Endothelial cell of umbilical vein (primary cell): ENCODE measurements at regions not wholly inside any gene's neighbourhood (a gene's known extent, or its start where the extent isn't known, plus 50 kb on each side); places are given as distances from the start of the nearest gene placed in this dataset.

ENCODE experiments used
- BruUV-seq: library from RNA; stranded (reverse); fragments of 400-500 nt; replicated peaks from 2 replicates; lab custom pipeline; 2021; lab: Mats Ljungman, UMichigan
- CTCF ChIA-PET: fragments of 300-600, 350-600 bp; sonication (Branson Sonifier 250); formaldehyde crosslinking; loops from one replicate; lab custom pipeline; 2021; ENCODE audit warnings: antibody characterized with exemption, inconsistent platforms; lab: Charles Lee
- POLR2A ChIA-PET: fragments of 300-600, 350-600 bp; sonication (Branson Sonifier 250); formaldehyde crosslinking; loops from one replicate; lab custom pipeline; 2021; ENCODE audit warnings: antibody characterized with exemption, inconsistent platforms; lab: Charles Lee
- DNase-seq: peaks from one replicate; pipeline ENCODE4 v3.0.0-alpha.2; 2011; ENCODE audit warnings: low read depth, low spot score
- FAIRE-seq: peaks from 2 replicates; lab custom pipeline; 2011; peaks lifted over from hg19 to GRCh38; lab: Jason Lieb, UNC
- H2AFZ ChIP-seq: 2 replicates; pipeline ENCODE4 v1.6.0; 2012; ENCODE audit warnings: low read depth, low read length, control low read depth, inconsistent platforms
- H3K27ac ChIP-seq: 2 replicates; pipeline ENCODE4 v1.5.1; 2011; ENCODE audit warnings: low read depth, mild to moderate bottlenecking, control low read depth, low read length, moderate library complexity; ENCODE audit not compliant: insufficient read depth
- H3K27me3 ChIP-seq, 2 experiments: 2 replicates each; pipeline versions ENCODE4 v1.6.0 to v1.6.1; 2011; ENCODE audit warnings: low read length in 2 of 2, mixed read lengths in 1 of 2; ENCODE audit not compliant: control insufficient read depth in 2 of 2, insufficient read depth in 2 of 2
- H3K36me3 ChIP-seq, 2 experiments: 2 replicates in 1 of 2; 3 replicates in 1 of 2; pipeline ENCODE4 v1.5.1; 2011; ENCODE audit warnings: low read length in 2 of 2, mild to moderate bottlenecking in 1 of 2, moderate library complexity in 1 of 2; ENCODE audit not compliant: control insufficient read depth in 2 of 2, insufficient read depth in 2 of 2; ENCODE audit errors: extremely low read depth in 1 of 2
- H3K4me1 ChIP-seq: 3 replicates; pipeline ENCODE4 v1.5.1; 2011; ENCODE audit warnings: mild to moderate bottlenecking, low read length; ENCODE audit not compliant: control insufficient read depth, insufficient read depth; ENCODE audit errors: extremely low read depth
- H3K4me2 ChIP-seq: 2 replicates; pipeline ENCODE4 v1.6.1; 2011; ENCODE audit warnings: low read length, control low read depth, mixed read lengths; ENCODE audit not compliant: insufficient read depth
- H3K4me3 ChIP-seq, 3 experiments: fragments of 200-600 bp in 1 of 3; sonication (generic), shearing (Covaris generic) in 1 of 3; replicated peaks in 1 of 3; 2 replicates each; pipeline ENCODE4 v1.5.1; 2011 to 2016; ENCODE audit warnings: control low read depth in 3 of 3, low read length in 3 of 3, mild to moderate bottlenecking in 2 of 3, inconsistent platforms in 1 of 3, low read depth in 1 of 3, moderate library complexity in 1 of 3; ENCODE audit not compliant: insufficient read depth in 1 of 3
- H3K79me2 ChIP-seq: 2 replicates; pipeline ENCODE4 v1.6.0; 2012; ENCODE audit warnings: low read length, inconsistent platforms; ENCODE audit not compliant: control insufficient read depth, insufficient read depth
- H3K9ac ChIP-seq: replicated peaks from 2 replicates; pipeline ENCODE3; 2011; ENCODE audit warnings: low read length, control low read depth; ENCODE audit not compliant: insufficient read depth; ENCODE audit errors: extremely low read depth
- H3K9me1 ChIP-seq: replicated peaks from 3 replicates; pipeline ENCODE4 v1.6.0; 2011; ENCODE audit warnings: mild to moderate bottlenecking, low read length; ENCODE audit not compliant: control insufficient read depth, insufficient read depth; ENCODE audit errors: extremely low read depth
- H3K9me3 ChIP-seq: replicated peaks from 2 replicates; pipeline ENCODE4 v1.5.1; 2012; ENCODE audit warnings: low read length, inconsistent platforms; ENCODE audit not compliant: control insufficient read depth, insufficient read depth
- H4K20me1 ChIP-seq: replicated peaks from 2 replicates; pipeline ENCODE3; 2011; ENCODE audit warnings: mild to moderate bottlenecking, low read length; ENCODE audit not compliant: control insufficient read depth, insufficient read depth; ENCODE audit errors: extremely low read depth
- EZH2 ChIP-seq: IDR thresholded peaks from 2 replicates; pipeline ENCODE4 v1.6.1; 2012; ENCODE audit warnings: borderline replicate concordance, low read depth, mild to moderate bottlenecking, moderate library complexity, low read length, inconsistent platforms; ENCODE audit not compliant: severe bottlenecking
- FOS ChIP-seq: IDR thresholded peaks from 2 replicates; pipeline ENCODE4 v1.6.1; 2011; ENCODE audit warnings: mild to moderate bottlenecking, low read length, moderate library complexity, borderline replicate concordance; ENCODE audit not compliant: insufficient read depth
- GATA2 ChIP-seq: IDR thresholded peaks from 2 replicates; pipeline ENCODE4 v1.7.0; 2011; ENCODE audit warnings: low read depth, mild to moderate bottlenecking, moderate library complexity, mixed read lengths, low read length; ENCODE audit not compliant: insufficient read length, insufficient read depth
- JUN ChIP-seq: IDR thresholded peaks from 2 replicates; pipeline ENCODE4 v1.6.1; 2011; ENCODE audit warnings: borderline replicate concordance, low read depth; ENCODE audit not compliant: insufficient read length, insufficient read depth
- MAX ChIP-seq: IDR thresholded peaks from 2 replicates; pipeline ENCODE4 v1.6.1; 2011; ENCODE audit not compliant: insufficient read depth, insufficient read length
- MYC ChIP-seq: IDR thresholded peaks from one replicate; pipeline ENCODE4 v1.6.1; 2011; ENCODE audit warnings: mild to moderate bottlenecking, low read depth, low read length
- POLR2A ChIP-seq: IDR thresholded peaks from 2 replicates; pipeline ENCODE4 v1.6.1; 2012; ENCODE audit warnings: low read depth, mild to moderate bottlenecking, control low read depth, low read length
- POLR2AphosphoS5 ChIP-seq: IDR thresholded peaks from 2 replicates; pipeline ENCODE4 v1.6.1; 2012; ENCODE audit warnings: low read depth, mild to moderate bottlenecking, control low read depth, low read length, moderate library complexity; ENCODE audit not compliant: insufficient read depth
- dilution Hi-C: fragments of 300-500 bp; cut with MboI; formaldehyde crosslinking; loops from one replicate; pipeline ENCODE4 v1.15.0; 2019; ENCODE audit warnings: low sequenced_read_pairs; ENCODE audit not compliant: extremely low pct_ligation_motif_present
- intact Hi-C: fragments of 100-400 bp; cut with micrococcal nuclease; formaldehyde crosslinking; loops from one replicate; pipeline ENCODE4 v1.10.0; 2022
- TF ChIP-seq, protein P1 (sequence below), 2 donors: IDR thresholded peaks; 1 replicate in 1 of 2; 2 replicates in 1 of 2; pipeline ENCODE4 v1.5.1; 2011; ENCODE audit warnings: low read length in 2 of 2, mild to moderate bottlenecking in 2 of 2, moderate library complexity in 2 of 2, control low read depth in 1 of 2, inconsistent platforms in 1 of 2, low read depth in 1 of 2; ENCODE audit not compliant: insufficient read depth in 1 of 2; ENCODE audit errors: extremely low read depth in 1 of 2

- POLR2A ChIA-PET: interaction anchor here (0.7 kb wide), 1 partner anchor 10 kb away, joined by 5 read pairs; no protein-coding TSS in a partner anchor
- BruUV-seq: no TSS peak
- H2AFZ ChIP-seq: no peak overlapping the region
Observed at GRCh38 chr2:182625814-182626213, 90.2 kb upstream of the DNAJC10 start.

GRCh38 chr2:182628916-182629315 is 87.1 kb upstream of the DNAJC10 start:
- no peak overlapping the region for H3K4me3 ChIP-seq
- DNase-seq (no peak), FAIRE-seq (no peak)
- TF ChIP-seq, protein P1, sequence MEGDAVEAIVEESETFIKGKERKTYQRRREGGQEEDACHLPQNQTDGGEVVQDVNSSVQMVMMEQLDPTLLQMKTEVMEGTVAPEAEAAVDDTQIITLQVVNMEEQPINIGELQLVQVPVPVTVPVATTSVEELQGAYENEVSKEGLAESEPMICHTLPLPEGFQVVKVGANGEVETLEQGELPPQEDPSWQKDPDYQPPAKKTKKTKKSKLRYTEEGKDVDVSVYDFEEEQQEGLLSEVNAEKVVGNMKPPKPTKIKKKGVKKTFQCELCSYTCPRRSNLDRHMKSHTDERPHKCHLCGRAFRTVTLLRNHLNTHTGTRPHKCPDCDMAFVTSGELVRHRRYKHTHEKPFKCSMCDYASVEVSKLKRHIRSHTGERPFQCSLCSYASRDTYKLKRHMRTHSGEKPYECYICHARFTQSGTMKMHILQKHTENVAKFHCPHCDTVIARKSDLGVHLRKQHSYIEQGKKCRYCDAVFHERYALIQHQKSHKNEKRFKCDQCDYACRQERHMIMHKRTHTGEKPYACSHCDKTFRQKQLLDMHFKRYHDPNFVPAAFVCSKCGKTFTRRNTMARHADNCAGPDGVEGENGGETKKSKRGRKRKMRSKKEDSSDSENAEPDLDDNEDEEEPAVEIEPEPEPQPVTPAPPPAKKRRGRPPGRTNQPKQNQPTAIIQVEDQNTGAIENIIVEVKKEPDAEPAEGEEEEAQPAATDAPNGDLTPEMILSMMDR (IDR thresholded peaks at IDR 0.05; ENCODE audit: extremely low read depth in 1 of 2, insufficient read depth in 1 of 2, low read depth in 1 of 2, low read length in 2 of 2): no peak
- TF ChIP-seq POLR2AphosphoS5: no peak
- TF ChIP-seq EZH2: no peak
- no peak for TF ChIP-seq POLR2A
- no peak for TF ChIP-seq MYC
- no peak for TF ChIP-seq MAX
- no peak for TF ChIP-seq GATA2
- no peak for TF ChIP-seq FOS
- no peak for TF ChIP-seq JUN
- H3K9me3 ChIP-seq: no peaks in the 10 kb centered on the region
- H3K4me1 ChIP-seq: no peaks in the 10 kb centered on the region
- no peak overlapping the region for H3K27ac ChIP-seq
- no peaks in the 10 kb centered on the region for H3K9me1 ChIP-seq
- no peaks in the 10 kb centered on the region for H3K79me2 ChIP-seq
- H3K36me3 ChIP-seq: no peaks in the 10 kb centered on the region
- dilution Hi-C loops: no loop called here
- BruUV-seq: no TSS peak
- no peak overlapping the region for H3K4me2 ChIP-seq
- no peaks in the 10 kb centered on the region for H4K20me1 ChIP-seq
- ChIA-PET CTCF (interaction anchor here (0.6 kb wide), 1 partner anchor 38 kb away, joined by 3 read pairs; no protein-coding TSS in a partner anchor), POLR2A (no interaction called here)
- H3K9ac ChIP-seq: no peak overlapping the region
- no peaks in the 10 kb centered on the region for H3K27me3 ChIP-seq
- H2AFZ ChIP-seq: no peak overlapping the region
- intact Hi-C loops: no loop called here

More at GRCh38 chr2:182625814-182626213, 90.2 kb upstream of the DNAJC10 start:
- Histone ChIP-seq H3K4me3 (no peak overlapping the region), H3K4me1 (no peaks in the 10 kb centered on the region), H3K79me2 (no peaks in the 10 kb centered on the region), H3K9ac (no peak overlapping the region), H3K27ac (no peak overlapping the region), H4K20me1 (no peaks in the 10 kb centered on the region), H3K4me2 (no peak overlapping the region), H3K36me3 (no peaks in the 10 kb centered on the region), H3K27me3 (no peaks in the 10 kb centered on the region), H3K9me1 (no peaks in the 10 kb centered on the region), H3K9me3 (no peaks in the 10 kb centered on the region)
- FAIRE-seq (no peak), DNase-seq (no peak)
- intact Hi-C loops (no loop called here), dilution Hi-C loops (no loop called here)
- TF ChIP-seq POLR2AphosphoS5 (no peak), FOS (no peak), EZH2 (no peak), GATA2 (no peak)
- TF ChIP-seq, protein P1 (IDR thresholded peaks at IDR 0.05; ENCODE audit: extremely low read depth in 1 of 2, insufficient read depth in 1 of 2, low read depth in 1 of 2, low read length in 2 of 2): no peak
- CTCF ChIA-PET: interaction anchor here (0.8 kb wide), 1 partner anchor 15 kb away, joined by 3 read pairs; no protein-coding TSS in a partner anchor
